AG08395 (cell line): ENCODE measurements at regions not wholly inside any gene's neighbourhood (a gene's known extent, or its start where the extent isn't known, plus 50 kb on each side); places are given as distances from the start of the nearest gene placed in this dataset.
"Not testable (repeated sequence)": the region's sequence is repeated elsewhere in the genome, so short reads cannot be mapped to it uniquely, and the experiment has no call there.

ENCODE experiments used
- DNase-seq: peaks from one replicate; pipeline ENCODE4 v3.0.0; 2012; ENCODE audit warnings: mixed read lengths, low spot score

- peak; percentile 50 for DNase-seq
Observed at GRCh38 chr4:149203256-149204001, 612.2 kb downstream of the IQCM start.

- no peak for DNase-seq
Observed at GRCh38 chr4:149202117-149202516, 613.5 kb downstream of the IQCM start.

GRCh38 chr4:149199594-149199993, 616.0 kb downstream of the IQCM start:
- DNase-seq = no peak

- DNase-seq = no peak
Observed at GRCh38 chr4:149194061-149194460, 621.6 kb downstream of the IQCM start.

GRCh38 chr4:149187726-149188125, 627.9 kb downstream of the IQCM start:
- no peak for DNase-seq

- no peak for DNase-seq
Observed at GRCh38 chr4:149183638-149184037, 632.0 kb downstream of the IQCM start.

- DNase-seq = not testable (repeated sequence)
Observed at GRCh38 chr4:149181459-149181858, 634.2 kb downstream of the IQCM start.

- no peak for DNase-seq
Observed at GRCh38 chr4:149176039-149176438, 639.6 kb downstream of the IQCM start.

- DNase-seq = no peak
Observed at GRCh38 chr4:149175549-149175948, 640.1 kb downstream of the IQCM start.

GRCh38 chr4:149173241-149174013, 642.2 kb downstream of the IQCM start:
- DNase-seq = no peak

GRCh38 chr4:149168645-149169044, 647.0 kb downstream of the IQCM start:
- no peak for DNase-seq

- no peak for DNase-seq
Observed at GRCh38 chr4:149166876-149167275, 648.8 kb downstream of the IQCM start.

- no peak for DNase-seq
Observed at GRCh38 chr4:149166365-149166764, 649.3 kb downstream of the IQCM start.

GRCh38 chr4:149164282-149164681, 651.4 kb downstream of the IQCM start:
- peak; percentile 66 for DNase-seq

- peak; percentile 72 for DNase-seq
Observed at GRCh38 chr4:149161247-149161646, 654.4 kb downstream of the IQCM start.

- DNase-seq = no peak
Observed at GRCh38 chr4:149160370-149160769, 655.3 kb downstream of the IQCM start.

- peak; percentile 7 for DNase-seq
Observed at GRCh38 chr4:149158817-149159216, 656.8 kb downstream of the IQCM start.

GRCh38 chr4:149145803-149146202, 669.8 kb downstream of the IQCM start:
- DNase-seq = peak; percentile 76

GRCh38 chr4:149144060-149144459, 671.6 kb downstream of the IQCM start:
- DNase-seq = no peak

GRCh38 chr4:149141391-149141790, 674.3 kb downstream of the IQCM start:
- DNase-seq = no peak

- DNase-seq = no peak
Observed at GRCh38 chr4:149140841-149141240, 674.8 kb downstream of the IQCM start.

GRCh38 chr4:149136951-149137620, 678.6 kb downstream of the IQCM start:
- DNase-seq = no peak

- DNase-seq = no peak
Observed at GRCh38 chr4:149135062-149135461, 680.6 kb downstream of the IQCM start.
